ENCODE measurements at regions not wholly inside any gene's neighbourhood (a gene's known extent, or its start where the extent isn't known, plus 50 kb on each side); places are given as distances from the start of the nearest gene placed in this dataset.

- no peak for TF ChIP-seq CTCF (conservative IDR thresholded peaks at IDR 0.05; ENCODE audit: low read depth in 2 of 2)
- no peak for TF ChIP-seq EZH2 (IDR thresholded peaks at IDR 0.05; ENCODE audit: low read depth, unreplicated experiment)
- TF ChIP-seq REST (IDR thresholded peaks at IDR 0.05; ENCODE audit: unreplicated experiment), result no peak
- no peak for TF ChIP-seq POLR2AphosphoS5 (IDR thresholded peaks at IDR 0.05; ENCODE audit: low read depth)
- no peak for TF ChIP-seq NANOG (IDR thresholded peaks at IDR 0.05; ENCODE audit: borderline replicate concordance)
- no peak for TF ChIP-seq EZH2phosphoT487 (IDR thresholded peaks at IDR 0.05; ENCODE audit: unreplicated experiment)
- no peak for TF ChIP-seq ETS1 (IDR thresholded peaks at IDR 0.05)
- no peak for TF ChIP-seq JUNB (IDR thresholded peaks at IDR 0.05; ENCODE audit: unreplicated experiment)
- TF ChIP-seq STAT1 (IDR thresholded peaks at IDR 0.05; ENCODE audit: unreplicated experiment), result no peak
- no peak for TF ChIP-seq CREB1 (CRISPR knock-in tag; IDR thresholded peaks at IDR 0.05; ENCODE audit: low read depth)
These were observed 77.9 kb downstream of the SOX1 start for GRCh38 chr13:112144616-112145550.

Data from GM23338 (cell line).